Activated T-cell treated with anti-CD3 and anti-CD28 coated beads, Interleukin-2, amount 50 U/mL, for 72 hours (primary cell): ENCODE measurements at regions not wholly inside any gene's neighbourhood (a gene's known extent, or its start where the extent isn't known, plus 50 kb on each side); places are given as distances from the start of the nearest gene placed in this dataset.
A peak's percentile ranks its signal among the peaks of the same experiment; 100 is the strongest.

Experiments
- ATAC-seq, 2 donors: fragments of 150-1000 bp; cut with Tn5 transposase; replicated peaks in 1 of 2; 2 replicates each; pipeline ENCODE4 v1.10.0; 2021; ENCODE audit warnings: moderate library complexity in 2 of 2, mild to moderate bottlenecking in 1 of 2
- DNase-seq, 2 donors: peaks; one replicate each; pipeline ENCODE4 v3.0.0; 2021 to 2022; ENCODE audit warnings: mixed read lengths in 1 of 2
- H3K27ac Mint-ChIP-seq: one replicate; pipeline ENCODE4 v1.8.0; 2022; ENCODE audit warnings: mild to moderate bottlenecking, moderate library complexity, mixed read lengths
- H3K27me3 Mint-ChIP-seq: one replicate; pipeline ENCODE4 v1.8.0; 2022; ENCODE audit warnings: low read depth, mixed read lengths
- H3K36me3 Mint-ChIP-seq, 2 donors: one replicate each; pipeline ENCODE4 v1.8.0; 2022; ENCODE audit warnings: mixed read lengths in 2 of 2, mild to moderate bottlenecking in 1 of 2; ENCODE audit not compliant: insufficient read depth in 2 of 2
- H3K4me1 Mint-ChIP-seq: one replicate; pipeline ENCODE4 v1.8.0; 2022; ENCODE audit warnings: low read depth, mixed read lengths
- H3K4me3 Mint-ChIP-seq, 2 donors: one replicate each; pipeline ENCODE4 v1.8.0; 2022; ENCODE audit warnings: mild to moderate bottlenecking in 2 of 2, mixed read lengths in 2 of 2, moderate library complexity in 2 of 2
- H3K9me3 Mint-ChIP-seq, 2 donors: one replicate each; pipeline ENCODE4 v1.8.0; 2022; ENCODE audit warnings: mixed read lengths in 2 of 2

DNA sequence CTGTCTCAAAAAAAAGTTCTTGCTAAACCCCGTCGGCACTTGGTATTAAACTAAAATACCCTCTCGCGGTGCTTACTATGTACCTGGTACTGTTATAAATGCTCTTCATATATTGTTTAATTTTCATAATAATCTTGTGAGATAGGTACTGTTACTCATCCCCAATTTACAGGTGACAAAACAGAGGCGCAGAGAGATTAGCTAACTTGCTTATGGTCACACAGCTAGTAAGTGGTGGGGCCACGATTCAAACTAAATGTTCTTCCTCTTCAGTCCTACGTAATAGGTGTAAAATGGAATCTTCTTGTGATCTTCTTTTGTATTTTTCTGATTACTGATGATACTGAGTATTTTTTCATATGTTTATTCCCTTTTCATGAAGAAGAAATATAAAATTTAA lies 51.3 kb downstream of the TET3 start:
- no peak overlapping the region for H3K4me3 Mint-ChIP-seq
- ATAC-seq, result no peak
- H3K36me3 Mint-ChIP-seq, result no peaks in the 10 kb centered on the region
- DNase-seq, result no peak
- no peaks in the 10 kb centered on the region for H3K9me3 Mint-ChIP-seq
- peak overlapping the region; percentile 69 for H3K27ac Mint-ChIP-seq
- H3K27me3 Mint-ChIP-seq, result no peaks in the 10 kb centered on the region
- H3K4me1 Mint-ChIP-seq, result peaks cover 78% of the 10 kb centered on the region

GRCh38 chr2:74036450-74037195 lies 51.9 kb downstream of the TET3 start:
- H3K27ac Mint-ChIP-seq, result peak overlapping the region; percentile 69
- no peaks in the 10 kb centered on the region for H3K27me3 Mint-ChIP-seq
- H3K4me3 Mint-ChIP-seq, result no peak overlapping the region
- H3K36me3 Mint-ChIP-seq, result no peaks in the 10 kb centered on the region
- H3K9me3 Mint-ChIP-seq, result no peaks in the 10 kb centered on the region
- ATAC-seq, result no peak
- H3K4me1 Mint-ChIP-seq, result peaks cover 77% of the 10 kb centered on the region
- no peak for DNase-seq

DNA sequence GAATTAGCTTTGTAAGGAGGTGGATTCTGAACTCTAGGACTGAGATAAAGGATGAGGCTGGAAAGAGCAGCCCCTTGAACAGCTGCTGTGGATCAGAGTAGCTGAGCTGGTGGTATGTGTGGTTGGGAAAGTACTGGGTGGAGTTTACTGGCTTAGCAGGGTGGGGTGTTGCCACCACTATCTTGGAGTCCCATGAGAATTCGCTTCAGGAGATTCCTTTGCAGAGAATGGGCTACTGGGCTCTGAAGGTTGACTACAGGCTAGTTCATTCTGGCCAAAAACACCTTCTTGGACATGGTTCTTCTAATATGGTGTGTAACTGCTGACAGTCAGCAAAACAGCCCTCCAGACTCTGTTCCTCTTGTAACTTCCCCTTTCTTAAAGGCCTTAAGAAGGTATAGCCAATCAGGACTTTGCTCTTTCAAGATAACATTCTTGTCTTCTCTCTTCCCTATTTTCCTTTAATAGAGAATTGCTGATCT lies 52.7 kb downstream of the TET3 start:
- Mint-ChIP-seq H3K4me3 (no peak overlapping the region), H3K36me3 (no peaks in the 10 kb centered on the region), H3K4me1 (peaks cover 69% of the 10 kb centered on the region), H3K27me3 (no peaks in the 10 kb centered on the region), H3K9me3 (no peaks in the 10 kb centered on the region), H3K27ac (no peak overlapping the region)
- no peak for ATAC-seq
- DNase-seq, result no peak

DNA sequence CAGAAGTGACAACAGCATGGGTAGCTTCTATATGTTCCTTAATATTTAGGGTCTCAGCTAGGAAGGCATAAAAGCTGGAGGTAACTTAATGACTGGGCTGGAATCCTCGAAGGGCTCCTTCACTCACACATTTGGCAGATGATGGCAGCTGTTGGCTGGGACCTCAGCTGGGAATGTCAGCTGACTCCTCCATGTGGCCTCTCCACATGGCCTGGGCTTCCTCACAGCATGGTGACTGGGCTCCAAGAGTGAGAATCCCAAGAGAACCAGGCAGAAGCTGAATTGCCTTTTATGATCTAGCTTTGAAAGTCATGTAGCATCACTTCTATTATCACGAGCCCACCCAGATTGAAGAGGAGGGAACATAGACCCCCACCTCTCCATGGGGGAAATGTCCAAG lies 54.9 kb downstream of the TET3 start:
- H3K27me3 Mint-ChIP-seq, result no peaks in the 10 kb centered on the region
- no peaks in the 10 kb centered on the region for H3K9me3 Mint-ChIP-seq
- H3K4me3 Mint-ChIP-seq, result no peak overlapping the region
- ATAC-seq (no peak), DNase-seq (no peak)
- peaks cover 58% of the 10 kb centered on the region for H3K4me1 Mint-ChIP-seq
- no peaks in the 10 kb centered on the region for H3K36me3 Mint-ChIP-seq
- no peak overlapping the region for H3K27ac Mint-ChIP-seq

DNA sequence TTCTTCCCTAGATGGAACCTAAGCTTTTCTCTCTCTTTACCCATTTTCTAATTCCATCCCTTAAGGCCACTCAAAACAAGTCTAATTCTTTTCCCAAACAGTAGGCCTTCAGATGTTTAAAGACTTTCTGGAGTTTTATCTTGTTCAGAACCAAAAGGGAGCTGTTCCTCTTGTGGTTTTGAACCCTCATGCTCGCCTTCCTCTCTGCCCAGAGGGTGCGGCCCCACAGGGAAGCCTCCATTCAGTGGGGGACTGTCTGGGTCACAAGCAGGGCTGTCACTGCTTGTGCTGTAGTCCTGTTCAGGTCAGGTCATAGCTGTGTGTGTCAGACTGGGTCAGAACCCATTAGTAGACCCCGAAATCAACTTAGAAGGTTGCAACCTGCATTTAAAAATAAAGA lies 56.5 kb downstream of the TET3 start:
- DNase-seq (no peak), ATAC-seq (no peak)
- no peaks in the 10 kb centered on the region for H3K27me3 Mint-ChIP-seq
- no peaks in the 10 kb centered on the region for H3K36me3 Mint-ChIP-seq
- H3K27ac Mint-ChIP-seq, result no peak overlapping the region
- H3K4me1 Mint-ChIP-seq, result peaks cover 48% of the 10 kb centered on the region
- no peak overlapping the region for H3K4me3 Mint-ChIP-seq
- no peaks in the 10 kb centered on the region for H3K9me3 Mint-ChIP-seq

DNA sequence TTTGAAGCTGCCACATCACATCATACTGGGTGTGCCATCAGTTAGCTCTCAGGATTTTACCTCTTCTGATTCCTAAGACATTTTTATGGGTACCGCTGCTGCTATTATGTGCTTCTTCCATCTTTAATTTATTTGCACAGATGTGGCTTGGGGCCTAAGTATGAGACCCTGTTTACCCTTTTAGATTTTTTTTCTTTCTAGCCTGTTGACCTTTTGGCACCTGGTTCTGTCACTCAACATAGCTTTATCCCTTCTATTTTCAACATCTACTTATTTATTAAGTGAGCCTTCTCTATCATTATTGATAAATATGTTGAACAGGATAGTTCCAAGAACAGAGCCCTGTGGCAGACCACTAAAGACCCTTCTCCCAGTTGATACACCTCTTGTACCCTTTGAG lies 57.0 kb downstream of the TET3 start:
- no peak for ATAC-seq
- peaks cover 0 to 1% of the 10 kb centered on the region in 2 donors for H3K36me3 Mint-ChIP-seq
- H3K4me1 Mint-ChIP-seq, result peaks cover 43% of the 10 kb centered on the region
- no peak for DNase-seq
- H3K4me3 Mint-ChIP-seq, result no peak overlapping the region
- H3K27ac Mint-ChIP-seq, result no peak overlapping the region
- no peaks in the 10 kb centered on the region for H3K27me3 Mint-ChIP-seq
- H3K9me3 Mint-ChIP-seq, result no peaks in the 10 kb centered on the region

DNA sequence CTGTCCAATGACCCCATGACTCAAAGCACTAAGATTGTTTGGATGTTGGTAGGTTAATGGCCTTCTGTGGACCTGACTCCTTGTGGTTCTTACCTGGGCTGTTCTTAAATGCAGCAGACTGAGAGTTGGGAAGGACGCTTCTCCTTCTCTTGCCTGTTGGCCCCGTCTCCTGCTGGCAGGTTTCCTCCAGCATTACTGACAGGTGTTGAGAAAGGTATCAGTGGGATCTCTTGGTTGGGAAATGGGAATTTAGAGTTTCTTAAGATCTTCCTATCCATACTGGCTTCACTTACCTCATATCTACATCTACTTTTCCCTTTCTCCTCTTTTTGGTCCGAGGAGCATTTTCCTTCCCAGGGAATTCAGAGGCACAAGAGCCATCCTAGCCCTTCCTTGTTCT lies 57.9 kb downstream of the TET3 start:
- Mint-ChIP-seq H3K36me3 (peaks cover 0 to 5% of the 10 kb centered on the region in 2 donors), H3K27me3 (no peaks in the 10 kb centered on the region), H3K4me3 (no peak overlapping the region), H3K9me3 (no peaks in the 10 kb centered on the region), H3K27ac (peak overlapping the region; percentile 9), H3K4me1 (peaks cover 35% of the 10 kb centered on the region)
- ATAC-seq (no peak), DNase-seq (no peak)

- Mint-ChIP-seq H3K27ac (peak overlapping the region; percentile 9), H3K4me3 (no peak overlapping the region), H3K4me1 (peaks cover 40% of the 10 kb centered on the region), H3K36me3 (peaks cover 0 to 7% of the 10 kb centered on the region in 2 donors), H3K9me3 (no peaks in the 10 kb centered on the region), H3K27me3 (no peaks in the 10 kb centered on the region)
- DNase-seq, result no peak
- ATAC-seq, result no peak
These were observed 58.9 kb downstream of the TET3 start for GRCh38 chr2:74043345-74044329.

GRCh38 chr2:74044999-74045398 lies 60.3 kb downstream of the TET3 start:
- Mint-ChIP-seq H3K4me3 (no peak overlapping the region), H3K27me3 (no peaks in the 10 kb centered on the region), H3K9me3 (no peaks in the 10 kb centered on the region), H3K36me3 (peaks cover 0 to 7% of the 10 kb centered on the region in 2 donors), H3K27ac (no peak overlapping the region), H3K4me1 (peaks cover 33% of the 10 kb centered on the region)
- no peak for ATAC-seq
- no peak for DNase-seq

DNA sequence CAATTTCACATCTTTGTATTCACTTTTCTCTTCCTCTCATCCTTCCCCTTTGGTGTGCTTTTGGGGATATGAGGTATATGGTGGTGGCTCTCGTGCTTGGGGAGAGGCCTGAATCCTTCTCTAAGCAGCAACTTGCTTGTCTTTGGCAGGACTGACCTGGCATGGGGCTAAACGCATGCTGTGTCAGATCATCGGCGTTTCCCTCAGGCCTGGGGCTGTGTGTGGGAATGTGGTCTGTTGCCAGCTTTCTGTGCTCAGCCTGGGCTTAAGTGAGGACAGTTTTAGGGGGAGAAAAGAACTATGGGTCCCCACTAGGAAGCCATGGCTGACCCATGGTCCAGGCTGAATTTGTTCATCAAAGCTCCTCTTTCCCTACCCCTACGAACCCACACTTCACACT lies 60.7 kb downstream of the TET3 start:
- Mint-ChIP-seq H3K4me3 (no peak overlapping the region), H3K36me3 (peaks cover 0 to 7% of the 10 kb centered on the region in 2 donors)
- ATAC-seq, result no peak

GRCh38 chr2:74046441-74046840 lies 61.7 kb downstream of the TET3 start:
- ATAC-seq (no peak), DNase-seq (no peak)
- no peak overlapping the region for H3K27ac Mint-ChIP-seq
- H3K27me3 Mint-ChIP-seq, result no peaks in the 10 kb centered on the region
- H3K36me3 Mint-ChIP-seq, result peaks cover 0 to 7% of the 10 kb centered on the region in 2 donors
- H3K4me1 Mint-ChIP-seq, result peaks cover 32% of the 10 kb centered on the region
- no peak overlapping the region for H3K4me3 Mint-ChIP-seq
- no peaks in the 10 kb centered on the region for H3K9me3 Mint-ChIP-seq

More for the DNA sequence above, 60.7 kb downstream of the TET3 start:
- Mint-ChIP-seq H3K27ac (no peak overlapping the region), H3K4me1 (peaks cover 28% of the 10 kb centered on the region), H3K9me3 (no peaks in the 10 kb centered on the region), H3K27me3 (no peaks in the 10 kb centered on the region)
- DNase-seq, result no peak

DNA sequence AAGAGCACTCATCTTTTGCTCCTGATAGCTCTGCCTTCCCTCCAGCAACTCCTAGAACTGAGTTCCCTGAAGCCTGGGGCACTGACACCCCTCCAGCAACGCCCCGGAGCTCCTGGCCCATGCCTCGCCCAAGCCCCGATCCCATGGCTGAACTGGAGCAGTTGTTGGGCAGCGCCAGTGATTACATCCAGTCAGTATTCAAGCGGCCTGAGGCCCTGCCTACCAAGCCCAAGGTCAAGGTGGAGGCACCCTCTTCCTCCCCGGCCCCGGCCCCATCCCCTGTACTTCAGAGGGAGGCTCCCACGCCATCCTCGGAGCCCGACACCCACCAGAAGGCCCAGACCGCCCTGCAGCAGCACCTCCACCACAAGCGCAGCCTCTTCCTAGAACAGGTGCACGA lies 62.4 kb downstream of the TET3 start:
- peak overlapping the region; percentile 22 for H3K27ac Mint-ChIP-seq
- H3K27me3 Mint-ChIP-seq, result no peaks in the 10 kb centered on the region
- DNase-seq (no peak), ATAC-seq (no peak)
- no peaks in the 10 kb centered on the region for H3K9me3 Mint-ChIP-seq
- H3K4me3 Mint-ChIP-seq, result no peak overlapping the region
- peaks cover 0 to 7% of the 10 kb centered on the region in 2 donors for H3K36me3 Mint-ChIP-seq
- peaks cover 38% of the 10 kb centered on the region for H3K4me1 Mint-ChIP-seq

DNA sequence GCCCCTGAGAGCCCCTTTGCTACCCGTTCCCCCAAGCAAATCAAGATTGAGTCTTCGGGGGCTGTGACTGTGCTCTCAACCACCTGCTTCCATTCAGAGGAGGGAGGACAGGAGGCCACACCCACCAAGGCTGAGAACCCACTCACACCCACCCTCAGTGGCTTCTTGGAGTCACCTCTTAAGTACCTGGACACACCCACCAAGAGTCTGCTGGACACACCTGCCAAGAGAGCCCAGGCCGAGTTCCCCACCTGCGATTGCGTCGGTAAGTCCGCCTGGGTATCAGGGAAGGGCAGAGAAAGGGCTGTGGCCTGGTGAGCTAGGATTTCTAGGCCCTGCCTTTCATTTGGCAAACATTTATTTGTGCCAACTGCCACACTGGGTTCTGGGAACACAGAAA lies 63.4 kb downstream of the TET3 start:
- H3K4me3 Mint-ChIP-seq, result no peak overlapping the region
- DNase-seq (no peak), ATAC-seq (no peak)
- peaks cover 40% of the 10 kb centered on the region for H3K4me1 Mint-ChIP-seq
- H3K27ac Mint-ChIP-seq, result no peak overlapping the region
- H3K27me3 Mint-ChIP-seq, result no peaks in the 10 kb centered on the region
- no peaks in the 10 kb centered on the region for H3K9me3 Mint-ChIP-seq
- H3K36me3 Mint-ChIP-seq, result peaks cover 0 to 7% of the 10 kb centered on the region in 2 donors
